ENCODE measurements at regions not wholly inside any gene's neighbourhood (a gene's known extent, or its start where the extent isn't known, plus 50 kb on each side); places are given as distances from the start of the nearest gene placed in this dataset.

GRCh38 chr13:50421473-50422130 lies 406.4 kb downstream of the KCNRG start:
- H3K36me3 ChIP-seq, result no peaks in the 10 kb centered on the region
- H3K4me1 ChIP-seq, result no peaks in the 10 kb centered on the region
- no peak for TF ChIP-seq POLR2A (IDR thresholded peaks at IDR 0.05)
- TF ChIP-seq CTCF (IDR thresholded peaks at IDR 0.05), result no peak
- no peak overlapping the region for H3K27ac ChIP-seq
- ATAC-seq (no peak), DNase-seq (no peak)
- H3K27me3 ChIP-seq, result no peaks in the 10 kb centered on the region
- 35% methylated on average over 2 of the region's 2 CpGs for WGBS (ENCODE audit: insufficient coverage, low coverage, low lambda C conversion rate, missing lambda C conversion rate)
- no peaks in the 10 kb centered on the region for H3K9me3 ChIP-seq
- no peak overlapping the region for H3K4me3 ChIP-seq
- intact Hi-C loops (cut with DNase I), result no loop called here

- no peak for TF ChIP-seq CTCF (IDR thresholded peaks at IDR 0.05)
- TF ChIP-seq POLR2A (IDR thresholded peaks at IDR 0.05), result no peak
- Histone ChIP-seq H3K27me3 (no peaks in the 10 kb centered on the region), H3K9me3 (no peaks in the 10 kb centered on the region), H3K36me3 (no peaks in the 10 kb centered on the region), H3K27ac (no peak overlapping the region), H3K4me1 (no peaks in the 10 kb centered on the region), H3K4me3 (no peak overlapping the region)
- ATAC-seq, result no peak
- DNase-seq, result no peak
- intact Hi-C loops (cut with DNase I), result no loop called here
- WGBS (ENCODE audit: insufficient coverage, low coverage, low lambda C conversion rate, missing lambda C conversion rate), result 69% methylated on average over 9 of the region's 12 CpGs
Observed at GRCh38 chr13:50422181-50423148, 407.2 kb downstream of the KCNRG start.

- no peaks in the 10 kb centered on the region for H3K36me3 ChIP-seq
- WGBS (ENCODE audit: insufficient coverage, low coverage, low lambda C conversion rate, missing lambda C conversion rate), result 87% methylated on average over 2 of the region's 2 CpGs
- H3K27me3 ChIP-seq, result no peaks in the 10 kb centered on the region
- H3K4me1 ChIP-seq, result no peaks in the 10 kb centered on the region
- no peak overlapping the region for H3K27ac ChIP-seq
- intact Hi-C loops (cut with DNase I), result no loop called here
- no peak overlapping the region for H3K4me3 ChIP-seq
- H3K9me3 ChIP-seq, result no peaks in the 10 kb centered on the region
- DNase-seq (no peak), ATAC-seq (no peak)
- TF ChIP-seq CTCF (IDR thresholded peaks at IDR 0.05) (no peak), POLR2A (IDR thresholded peaks at IDR 0.05) (no peak)
Observed at GRCh38 chr13:50424993-50425392, 409.7 kb downstream of the KCNRG start.

GRCh38 chr13:50425772-50426171 lies 410.5 kb downstream of the KCNRG start:
- Histone ChIP-seq H3K4me1 (no peaks in the 10 kb centered on the region), H3K36me3 (no peaks in the 10 kb centered on the region), H3K27ac (no peak overlapping the region), H3K4me3 (no peak overlapping the region), H3K9me3 (no peaks in the 10 kb centered on the region), H3K27me3 (no peaks in the 10 kb centered on the region)
- intact Hi-C loops (cut with DNase I), result no loop called here
- DNase-seq (no peak), ATAC-seq (no peak)
- no peak for TF ChIP-seq CTCF (IDR thresholded peaks at IDR 0.05)
